ENCODE measurements at regions not wholly inside any gene's neighbourhood (a gene's known extent, or its start where the extent isn't known, plus 50 kb on each side); places are given as distances from the start of the nearest gene placed in this dataset.

DNA sequence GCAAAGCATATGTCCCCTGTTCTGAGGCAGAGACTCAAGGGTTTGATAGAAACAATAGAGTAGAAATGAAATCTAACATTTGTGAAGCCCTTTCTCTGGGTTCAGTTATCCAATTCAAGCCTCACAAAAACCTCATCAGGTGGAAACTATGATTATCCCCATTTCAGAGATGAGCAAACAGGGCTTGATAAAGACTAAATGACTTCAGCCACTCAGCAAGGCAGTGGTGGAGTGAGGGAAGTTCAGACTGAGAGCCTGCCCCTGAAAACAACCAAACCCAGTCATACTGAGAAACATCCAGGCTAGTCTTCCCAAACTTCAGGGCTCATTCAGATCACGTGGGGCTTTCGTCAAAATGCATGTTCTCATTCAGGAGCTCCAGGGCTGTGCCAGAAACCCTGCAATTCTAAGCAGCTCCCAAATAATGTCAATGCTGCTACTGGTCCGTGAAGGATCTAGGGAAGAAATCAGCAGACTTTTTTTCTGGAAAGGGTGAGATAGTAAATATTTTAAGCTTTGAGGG lies 109.6 kb upstream of the KIT start:
- no peak for DNase-seq

DNA sequence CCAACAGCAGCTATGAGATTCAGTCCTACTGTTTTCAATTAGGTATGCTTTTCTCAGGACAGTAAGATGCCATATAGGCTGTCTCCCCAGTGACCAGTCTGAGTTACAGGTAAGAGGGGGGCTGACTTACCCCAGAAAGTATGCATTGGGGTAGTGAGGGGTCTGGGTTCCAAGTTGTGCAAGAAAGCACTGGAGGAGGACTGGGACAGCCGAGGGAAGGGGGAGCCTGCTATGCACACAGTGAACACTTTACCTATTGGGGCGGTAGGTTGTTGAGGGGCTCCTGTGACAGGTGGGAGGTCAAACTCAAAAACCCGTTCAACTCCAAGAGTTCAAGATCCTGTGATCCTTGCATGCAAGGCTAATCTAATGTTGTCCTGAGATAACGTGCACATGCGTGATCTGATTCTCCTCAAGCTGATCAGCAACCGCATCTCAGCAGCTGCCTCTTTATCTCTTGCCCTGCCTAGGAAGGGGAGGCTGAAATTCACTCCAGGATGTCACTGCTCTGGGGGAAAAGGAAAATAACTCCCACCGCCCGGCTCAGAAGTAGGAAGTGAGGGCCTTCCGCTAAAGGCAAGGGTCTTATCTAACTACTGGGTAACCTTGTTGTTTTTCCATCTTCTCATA lies 108.8 kb upstream of the KIT start:
- DNase-seq, result no peak

DNA sequence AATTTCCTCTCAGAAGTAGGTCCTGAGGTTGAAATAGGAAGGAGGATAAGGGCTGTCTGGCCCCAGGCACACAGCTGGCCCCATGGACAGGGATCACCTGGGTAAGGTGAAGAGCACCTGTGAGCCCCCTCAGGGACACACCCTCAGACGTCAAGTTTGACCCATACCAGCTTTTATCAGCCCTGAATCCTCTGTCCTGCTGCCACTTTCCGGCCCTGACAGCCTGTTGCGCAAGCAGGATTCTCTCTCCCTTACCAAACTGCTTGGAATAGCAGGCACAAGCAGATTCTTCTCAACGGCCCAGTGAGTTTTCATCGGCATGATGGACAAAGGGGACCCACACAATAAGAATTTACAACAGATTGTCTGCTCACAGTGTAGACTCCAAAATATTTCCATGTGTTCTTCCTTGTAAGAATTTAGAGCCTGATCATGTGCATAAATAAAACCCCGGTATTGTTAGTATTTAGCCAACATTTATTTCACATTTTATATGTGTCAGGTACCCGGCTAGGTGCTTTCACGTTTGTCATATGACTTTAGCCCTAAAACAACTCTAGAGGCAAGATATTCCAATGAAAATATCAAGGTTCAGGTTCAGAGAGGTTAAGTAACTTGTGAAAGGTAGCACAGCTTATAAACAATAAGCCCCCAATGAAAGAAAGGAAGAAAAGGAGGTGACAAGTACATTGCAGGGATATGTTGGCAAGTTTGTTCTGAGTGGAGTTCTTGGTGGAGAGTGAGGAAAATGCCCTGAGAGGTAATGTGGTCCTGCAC lies 107.2 kb upstream of the KIT start:
- DNase-seq, result no peak

DNA sequence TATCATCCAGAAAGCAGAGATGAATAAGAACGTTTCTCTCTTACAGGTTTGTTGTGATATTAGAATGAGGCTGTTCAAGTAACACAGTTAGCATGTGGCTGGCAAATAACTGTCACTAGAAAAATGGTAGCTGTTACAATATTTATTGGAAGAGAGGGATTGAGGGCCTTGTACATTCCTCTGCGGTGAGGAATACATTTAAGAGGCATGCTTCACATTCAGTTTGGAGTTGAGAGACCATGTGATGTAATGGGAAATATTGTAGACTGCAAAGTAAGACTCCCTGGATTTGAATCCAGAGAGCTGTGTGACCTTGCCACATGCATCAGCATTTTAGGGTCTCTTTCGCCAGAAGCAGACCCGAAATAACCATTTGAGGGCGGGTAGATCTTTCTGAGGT lies 104.8 kb upstream of the KIT start:
- DNase-seq, result no peak

DNA sequence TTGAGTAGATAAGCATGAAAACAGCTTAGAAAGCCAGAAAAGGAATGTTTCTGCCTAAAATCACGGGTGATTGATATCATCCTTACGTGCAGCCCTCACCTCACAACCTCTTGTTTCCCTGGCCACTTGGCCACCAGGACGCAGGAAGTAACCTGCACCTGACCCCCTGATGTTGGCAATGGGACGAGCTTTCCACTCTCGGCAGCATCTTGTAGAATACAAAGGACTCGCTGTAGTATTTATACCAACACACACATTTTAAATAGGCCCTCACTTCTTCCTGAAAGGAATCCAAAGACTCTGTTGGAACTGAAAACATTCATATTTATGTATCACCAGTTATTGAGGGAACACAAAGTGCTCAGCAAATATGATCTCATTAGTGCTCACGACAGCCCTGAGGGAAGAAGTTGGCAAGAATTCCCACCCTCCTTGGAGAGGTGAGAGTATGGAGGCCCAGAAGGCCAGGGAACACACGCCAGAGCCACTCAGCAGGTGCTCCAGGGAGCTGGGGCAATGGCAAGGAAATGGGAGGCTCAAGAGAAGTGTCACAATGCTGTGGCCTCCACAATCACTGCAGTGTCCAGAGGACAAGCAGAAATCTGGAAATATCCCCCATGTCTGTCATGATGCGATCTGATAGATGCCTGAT lies 103.3 kb upstream of the KIT start:
- no peak for DNase-seq

DNA sequence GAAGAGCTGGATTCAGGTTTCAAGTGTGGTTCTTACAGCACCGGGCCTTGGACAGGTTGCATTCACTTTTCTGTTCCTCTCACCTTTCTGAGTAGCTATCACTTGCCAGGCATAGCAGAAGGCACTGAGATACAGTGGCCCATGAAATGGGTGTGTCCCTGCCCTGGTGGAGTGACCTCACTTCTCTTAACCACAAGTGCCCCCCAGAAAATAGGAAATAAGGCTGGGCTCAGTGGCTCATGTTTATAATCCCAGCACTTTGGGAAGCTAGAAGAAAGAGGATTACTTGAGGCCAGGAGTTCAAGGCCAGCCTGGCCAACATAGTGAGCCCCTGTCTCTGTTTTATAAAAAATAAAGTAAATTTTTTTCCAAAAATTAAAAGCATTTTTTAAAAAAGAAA lies 101.7 kb upstream of the KIT start:
- no peak for DNase-seq

DNA sequence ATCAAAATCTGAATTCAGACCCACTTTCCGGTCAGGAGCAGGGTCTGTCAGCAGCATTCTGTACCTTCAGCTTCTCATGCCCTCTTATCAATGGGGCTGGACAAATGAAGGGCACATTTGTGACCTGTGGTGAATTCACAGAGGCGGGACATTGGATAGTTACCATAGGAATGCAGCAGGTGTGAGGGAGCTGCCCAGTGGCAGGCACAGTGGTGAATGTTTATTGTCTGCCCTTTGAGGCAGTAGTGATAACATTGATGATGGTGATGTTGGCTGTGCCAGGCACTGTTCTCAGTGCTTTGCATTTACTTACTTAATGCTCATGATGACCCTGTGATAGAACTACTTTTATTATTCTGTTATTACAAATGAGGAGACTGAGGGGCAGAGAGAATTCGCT lies 101.2 kb upstream of the KIT start:
- DNase-seq, result no peak

DNA sequence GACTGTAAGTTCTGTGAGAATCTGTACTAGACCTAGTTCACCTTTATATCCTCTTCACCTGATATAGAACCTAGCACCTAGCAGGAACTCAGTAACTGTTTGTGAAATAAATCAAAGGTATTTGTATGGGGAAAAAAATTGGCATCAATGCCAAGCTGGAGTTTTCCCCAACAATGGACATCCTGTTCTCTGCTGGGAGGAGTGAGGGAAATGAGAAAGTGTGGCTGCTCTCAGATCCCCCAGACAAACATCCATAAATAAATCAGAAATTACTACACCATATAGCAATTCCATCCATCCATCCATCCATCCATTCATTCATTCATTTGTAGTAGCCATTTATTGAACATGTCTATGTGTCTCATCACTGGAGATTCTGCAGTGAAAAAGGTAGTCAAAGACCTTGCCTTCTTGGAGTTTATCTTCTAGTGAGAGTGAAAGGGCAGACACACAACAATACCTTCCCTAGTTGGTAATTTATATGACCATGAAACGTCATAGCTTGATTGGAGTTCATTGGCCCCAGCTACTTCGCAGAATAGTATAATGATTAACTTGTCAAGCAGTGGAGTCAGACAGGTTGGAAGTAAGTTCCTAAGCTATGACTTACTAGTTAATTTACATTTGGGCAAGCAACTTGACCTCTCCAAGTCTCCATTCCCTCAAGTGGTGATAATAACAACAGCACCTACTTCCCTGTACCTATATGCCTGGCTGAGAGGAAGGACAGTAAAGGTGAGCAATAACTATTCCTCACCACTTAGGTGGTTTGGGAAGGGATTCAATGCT lies 98.7 kb upstream of the KIT start:
- DNase-seq, result no peak

DNA sequence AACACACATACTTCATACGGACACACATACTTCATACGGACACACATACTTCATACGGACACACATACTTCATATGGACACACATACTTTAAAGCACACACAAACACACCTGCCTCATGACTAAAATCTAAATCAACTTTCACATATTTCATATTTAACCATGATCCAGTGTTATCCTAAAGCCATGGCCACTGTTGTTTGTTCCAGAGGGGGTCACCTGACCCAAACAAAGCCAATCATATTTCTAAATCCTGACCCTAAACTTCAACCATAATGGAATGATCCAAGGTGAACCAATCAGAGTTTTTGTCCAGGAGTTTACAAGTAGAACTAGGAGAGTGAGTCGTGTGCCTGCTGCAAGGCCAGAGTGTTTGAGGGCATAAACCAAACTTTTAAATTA lies 97.2 kb upstream of the KIT start:
- DNase-seq, result no peak

DNA sequence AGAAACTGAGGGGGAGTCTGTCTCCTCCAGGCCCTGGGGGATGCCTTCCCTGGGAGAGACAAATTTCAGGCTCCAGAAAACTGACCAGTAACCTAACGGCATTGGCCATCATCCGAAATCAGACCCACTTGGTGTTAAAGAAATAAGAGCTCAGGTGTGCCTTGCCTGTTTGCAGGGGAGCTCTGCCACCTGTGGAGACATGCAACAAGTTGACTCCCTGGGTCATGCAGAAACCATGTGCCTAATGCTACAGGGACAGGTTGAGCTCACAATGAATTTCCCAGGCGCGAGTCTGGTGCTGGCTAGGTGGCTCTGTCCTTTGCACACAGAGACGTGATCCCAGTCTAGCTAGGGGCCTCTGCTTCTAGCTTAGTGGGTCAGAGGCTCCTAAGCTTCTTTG lies 95.8 kb upstream of the KIT start:
- no peak for DNase-seq

DNA sequence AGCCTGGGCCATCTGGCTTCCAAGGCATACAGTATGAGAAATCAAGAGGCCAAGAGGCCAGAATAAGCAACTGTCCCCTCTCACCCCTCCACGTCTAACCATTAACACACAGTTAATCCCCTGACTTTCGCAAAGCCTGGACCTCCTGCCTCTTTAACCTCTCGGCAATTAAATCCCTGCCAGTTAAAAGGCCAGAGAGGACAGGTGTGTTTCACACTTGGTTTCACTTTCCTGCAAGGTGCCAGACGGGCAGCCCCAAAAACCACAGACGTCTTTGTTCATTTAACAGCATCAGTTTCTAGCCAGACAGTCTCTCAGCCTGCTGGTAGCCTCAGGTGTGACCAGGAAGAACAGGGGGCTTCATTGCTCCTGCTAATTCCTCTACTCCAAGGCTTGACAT lies 91.1 kb upstream of the KIT start:
- no peak for DNase-seq

DNA sequence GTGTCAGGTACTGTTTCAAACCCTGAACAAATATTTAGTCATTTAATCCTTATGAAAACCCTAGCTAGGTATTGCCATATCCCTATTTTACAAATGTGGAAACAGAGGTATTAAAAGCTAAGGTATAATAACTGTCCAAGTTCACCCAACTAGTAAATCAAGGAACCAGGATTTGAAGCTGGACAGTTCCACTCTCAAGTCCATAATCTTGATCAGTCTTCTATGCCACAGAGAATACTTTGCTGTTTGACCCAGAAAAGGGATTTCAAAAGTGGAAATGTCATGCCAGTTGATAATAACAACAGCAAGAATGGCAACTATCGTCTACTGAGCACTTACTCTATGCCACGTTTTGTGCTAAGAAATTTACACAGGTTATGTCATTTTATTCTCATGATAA lies 90.4 kb upstream of the KIT start:
- no peak for DNase-seq

DNA sequence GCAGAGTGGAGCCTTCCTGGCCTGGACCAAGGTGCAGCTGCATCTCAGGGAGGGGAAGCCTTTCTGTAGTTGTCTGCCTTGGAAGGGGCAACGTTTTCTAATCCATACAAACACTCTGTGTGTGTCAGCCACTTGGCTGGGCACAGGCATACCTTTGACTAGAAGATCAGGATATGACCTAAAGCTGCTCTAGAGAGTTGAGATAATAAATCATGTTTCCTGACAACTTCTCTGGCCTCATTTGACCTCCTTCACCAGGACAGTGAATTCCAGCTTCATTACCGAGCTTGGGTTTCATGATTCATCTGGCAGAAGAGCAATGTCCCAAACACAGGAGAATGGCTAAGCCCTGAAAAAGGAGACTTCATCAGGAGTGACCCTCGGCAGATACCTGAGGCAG lies 89.6 kb upstream of the KIT start:
- DNase-seq, result no peak

DNA sequence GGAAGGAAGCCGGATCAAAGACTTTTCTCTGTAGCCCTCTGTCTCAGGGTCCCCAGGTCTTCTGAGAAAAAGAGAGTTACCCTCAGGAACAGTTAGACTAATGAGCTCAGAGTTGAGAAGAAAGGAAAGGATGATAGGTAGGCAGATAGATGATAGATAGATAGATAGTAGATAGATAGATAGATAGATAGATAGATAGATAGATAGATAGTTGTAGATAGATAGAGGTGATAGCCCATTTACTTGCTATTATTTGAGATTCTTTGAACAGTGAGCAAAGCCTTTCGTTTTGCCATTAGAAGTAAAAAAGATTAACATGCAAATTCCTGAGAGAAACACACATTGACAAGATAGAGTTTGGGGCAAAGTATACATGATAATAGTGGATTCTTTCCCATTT lies 86.9 kb upstream of the KIT start:
- no peak for DNase-seq

DNA sequence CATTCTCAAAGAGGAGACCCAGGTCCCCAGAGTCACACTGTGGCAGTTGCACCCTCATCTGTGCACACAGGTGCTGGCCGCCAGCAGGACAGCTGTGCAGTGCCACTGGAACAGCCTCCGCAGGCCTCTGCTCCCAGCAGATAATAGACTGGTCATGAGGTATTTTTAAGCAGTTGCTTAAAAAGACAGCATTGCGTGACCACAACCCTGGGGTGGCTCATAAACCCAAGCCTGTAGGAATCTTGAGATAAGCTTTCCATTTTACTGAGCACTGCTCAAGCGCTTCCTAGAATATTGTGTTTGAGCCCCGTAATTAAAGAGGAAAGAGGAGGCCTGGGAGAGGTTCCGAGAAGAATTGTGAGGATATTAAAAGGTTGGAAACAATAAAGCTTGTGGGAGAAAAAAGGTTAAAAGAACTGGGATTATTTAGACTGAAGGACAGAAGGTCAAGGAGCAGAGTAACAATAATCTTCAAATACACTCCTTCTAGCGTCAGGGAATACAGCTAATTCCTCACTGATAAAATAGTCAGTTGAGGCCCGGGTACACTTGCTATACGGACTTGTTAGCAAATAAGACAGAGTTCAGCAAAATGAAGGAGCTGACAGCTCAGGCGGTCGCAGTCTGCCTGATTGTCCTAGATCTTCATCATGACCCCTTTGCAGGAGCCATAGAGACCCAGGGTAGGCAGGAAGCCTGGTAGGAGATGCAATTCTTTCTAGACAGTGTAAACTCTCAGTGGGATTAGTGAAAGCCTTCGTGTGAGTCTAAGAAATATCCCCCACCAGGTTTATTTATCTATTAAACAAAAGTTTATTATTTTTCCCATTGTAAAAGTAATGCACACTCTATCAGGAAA lies 86.2 kb upstream of the KIT start:
- DNase-seq, result no peak

DNA sequence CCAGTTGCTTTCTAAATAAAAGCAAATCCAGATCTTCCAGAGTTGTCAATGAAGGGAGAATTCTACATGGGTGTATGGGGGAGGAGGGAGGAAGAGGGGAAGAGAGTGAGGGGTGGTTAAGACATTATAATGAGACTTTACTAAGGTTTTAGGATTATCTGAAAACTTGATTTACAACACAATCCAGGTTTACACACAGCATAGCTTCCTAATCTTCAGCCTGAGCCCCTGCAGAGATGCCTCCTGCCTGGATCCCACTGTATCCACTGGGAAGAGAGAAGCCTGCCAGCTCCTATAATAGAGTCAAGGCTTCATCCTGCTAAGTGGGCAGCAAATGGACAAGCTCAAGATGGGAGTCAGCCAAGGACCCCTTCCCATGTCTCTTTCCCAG lies 85.6 kb upstream of the KIT start:
- no peak for DNase-seq

DNA sequence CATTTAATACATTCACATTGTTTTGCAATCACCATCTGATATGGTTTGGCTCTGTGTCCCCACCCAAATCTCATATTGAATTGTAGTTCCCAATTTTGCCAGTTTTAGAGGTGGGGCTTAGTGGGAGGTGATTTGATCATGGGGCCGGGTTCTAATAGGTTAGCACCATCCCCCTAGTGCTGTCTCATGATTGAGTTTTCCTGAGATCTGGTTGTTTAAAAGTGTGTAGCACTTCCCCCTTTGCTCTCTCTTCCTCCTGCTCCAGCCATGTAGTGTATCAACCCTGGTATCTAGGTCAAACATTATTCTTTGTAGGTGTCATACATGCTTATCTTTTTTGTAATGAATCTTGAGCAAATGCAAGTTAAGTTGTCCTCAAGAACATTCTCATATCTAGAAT lies 83.3 kb upstream of the KIT start:
- DNase-seq, result no peak

DNA sequence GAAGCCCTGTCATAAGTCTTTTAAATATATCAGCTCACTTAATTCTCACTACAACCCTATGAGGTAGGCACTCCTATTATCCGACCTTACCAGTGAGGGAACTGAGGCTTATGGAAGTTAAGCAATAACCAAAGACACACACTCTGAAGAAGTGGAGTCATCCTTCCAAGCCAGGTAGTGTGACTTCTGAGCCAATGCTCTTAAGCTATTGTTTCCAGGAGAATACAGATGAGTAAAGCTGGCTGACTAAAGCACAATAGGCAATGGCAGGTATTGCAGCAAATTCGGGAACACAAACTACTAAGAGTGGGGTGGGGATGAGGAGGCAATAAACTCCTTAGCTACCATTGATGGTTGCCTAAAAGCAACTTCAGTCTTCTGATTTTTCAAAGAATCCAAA lies 81.8 kb upstream of the KIT start:
- DNase-seq, result no peak

DNA sequence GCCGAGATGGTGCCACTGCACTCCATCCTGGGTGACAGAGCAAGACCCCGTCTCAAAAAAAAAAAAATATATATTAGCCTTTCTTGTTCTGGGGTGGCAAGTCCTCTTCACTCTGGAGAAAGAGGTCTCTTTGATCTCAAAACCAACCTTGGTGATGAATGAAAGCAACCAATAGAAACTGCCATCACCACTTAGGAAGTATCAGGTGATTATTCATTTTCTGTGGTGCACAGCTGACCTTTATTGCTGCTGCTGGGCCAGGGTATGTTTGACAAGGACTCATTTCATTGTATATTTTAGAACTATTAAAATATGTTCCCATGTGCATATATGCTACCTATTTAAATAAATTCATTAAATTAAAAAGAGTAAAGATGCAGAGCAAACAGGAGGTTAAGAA lies 76.0 kb upstream of the KIT start:
- DNase-seq, result no peak

DNA sequence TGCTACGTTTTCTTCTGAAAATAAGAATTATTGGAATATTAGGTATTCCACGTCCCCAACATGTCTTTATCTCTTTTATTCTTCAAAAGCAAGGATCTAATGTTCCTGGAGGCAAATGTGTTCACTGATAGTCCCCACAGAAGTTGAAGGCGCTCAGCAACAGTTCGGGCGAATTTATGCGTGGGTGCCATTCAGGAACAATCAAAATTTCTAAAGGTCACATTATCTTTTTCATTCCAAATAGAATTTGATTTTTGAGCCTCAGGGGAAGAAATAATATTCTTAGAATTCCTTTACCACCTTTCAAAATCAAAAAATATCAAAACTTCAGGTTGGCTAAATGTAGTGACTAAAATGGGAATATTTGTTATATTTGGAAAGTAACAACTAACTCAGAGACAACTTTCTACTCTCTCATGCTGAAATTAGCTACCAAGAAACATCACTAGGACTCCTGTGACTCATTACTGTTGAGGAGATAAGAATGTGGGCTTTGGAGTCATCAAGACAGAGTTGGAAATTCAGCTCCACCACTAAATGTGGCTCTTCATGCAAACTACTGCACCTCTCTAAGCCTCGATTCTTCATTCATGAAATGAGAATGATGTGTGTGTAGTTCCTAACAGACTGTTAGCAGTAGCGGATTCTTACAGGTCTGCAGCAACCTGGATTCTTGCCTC lies 72.3 kb upstream of the KIT start:
- no peak for DNase-seq

DNA sequence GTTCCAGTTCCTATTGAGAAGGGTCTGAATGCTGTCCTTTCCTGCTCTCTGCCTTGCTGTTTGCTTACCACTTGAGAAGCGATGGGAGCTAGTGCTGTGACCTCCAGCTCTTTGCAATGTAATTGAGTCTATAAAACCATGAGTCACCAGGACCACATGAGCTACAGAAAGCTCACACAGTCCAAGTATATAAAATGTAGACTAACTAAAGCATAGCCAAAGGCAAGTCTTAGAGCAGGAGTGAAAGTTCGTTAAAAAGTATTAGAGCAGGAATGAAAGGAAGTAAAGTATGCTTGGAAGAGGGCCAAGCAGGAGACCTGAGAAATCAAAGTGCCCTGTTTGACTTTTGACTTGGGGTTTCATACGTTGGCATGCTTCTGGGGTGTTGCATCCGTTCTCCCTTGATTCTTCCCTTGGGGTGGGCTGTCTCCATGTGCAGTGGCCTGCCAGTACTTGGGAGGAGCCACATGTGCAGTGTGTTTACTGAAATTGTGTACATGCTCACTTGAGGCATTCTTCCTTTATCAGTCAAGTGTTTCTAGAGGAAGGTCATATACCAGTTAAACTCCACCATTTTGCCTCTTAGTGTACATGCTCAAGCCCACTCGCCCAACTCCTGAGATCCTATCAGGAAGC lies 71.3 kb upstream of the KIT start:
- DNase-seq, result no peak
